ENCODE measurements at regions not wholly inside any gene's neighbourhood (a gene's known extent, or its start where the extent isn't known, plus 50 kb on each side); places are given as distances from the start of the nearest gene placed in this dataset.

GRCh38 chr1:73783352-73783751 lies 414.6 kb downstream of the LRRIQ3 start:
- H3K27ac ChIP-seq: no peak overlapping the region
- no peak for ATAC-seq (replicated peaks in 6 of 8)
- WGBS, 10 experiments: 11 to 96% (median 77%) methylated on average over 1 to 6 of the region's 6 CpGs; no CpG with 5 or more reads in 2 of the 10 experiments
- in situ Hi-C loops (cut with MboI; ENCODE audit: low pct_unique_long_range_greater_than_20kb in 2 of 9, low sequenced_read_pairs in 9 of 9, unreplicated experiment in 9 of 9): no loop called here
- H3K4me1 ChIP-seq (replicated peaks in 1 of 2): no peaks in the 10 kb centered on the region
- no peak overlapping the region for H3K4me3 ChIP-seq

- in situ Hi-C loops (cut with MboI; ENCODE audit: low pct_unique_long_range_greater_than_20kb in 2 of 9, low sequenced_read_pairs in 9 of 9, unreplicated experiment in 9 of 9): no loop called here
- no peak overlapping the region for H3K4me3 ChIP-seq
- H3K4me1 ChIP-seq (replicated peaks in 1 of 2): no peaks in the 10 kb centered on the region
- no peak for ATAC-seq (replicated peaks in 6 of 8)
- 40 to 96% (median 80%) methylated on average over 1 to 2 of the region's 2 CpGs; no CpG with 5 or more reads in 1 of the 10 experiments for WGBS, 10 experiments
- H3K27ac ChIP-seq: no peak overlapping the region
Observed at GRCh38 chr1:73782901-73783300, 415.1 kb downstream of the LRRIQ3 start.

DNA sequence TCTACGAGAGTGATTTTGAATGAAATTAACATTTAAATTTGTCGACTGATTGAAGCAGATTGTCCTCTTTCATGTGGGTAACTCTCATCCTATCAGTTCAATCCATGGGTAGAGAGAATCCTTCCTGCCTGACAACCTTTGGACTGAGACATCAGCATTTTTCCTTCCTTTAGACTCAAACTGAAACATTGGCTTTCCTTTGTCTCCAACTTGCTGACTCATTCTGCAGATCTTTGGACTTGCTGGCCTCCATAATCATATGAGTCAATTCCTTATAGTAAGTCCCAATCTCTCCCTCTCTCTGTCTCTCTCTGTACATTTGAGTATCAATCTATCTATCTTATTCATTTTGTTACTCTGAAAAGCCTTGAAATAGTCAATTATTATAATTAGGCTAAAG lies 416.7 kb downstream of the LRRIQ3 start:
- 0 to 100% (median 77%) methylated on average over 1 to 2 of the region's 2 CpGs for WGBS, 10 experiments
- Histone ChIP-seq H3K27ac (no peak overlapping the region), H3K4me3 (no peak overlapping the region), H3K4me1 (replicated peaks in 1 of 2) (no peaks in the 10 kb centered on the region)
- in situ Hi-C loops (cut with MboI; ENCODE audit: low pct_unique_long_range_greater_than_20kb in 2 of 9, low sequenced_read_pairs in 9 of 9, unreplicated experiment in 9 of 9): no loop called here
- ATAC-seq (replicated peaks in 6 of 8): no peak

DNA sequence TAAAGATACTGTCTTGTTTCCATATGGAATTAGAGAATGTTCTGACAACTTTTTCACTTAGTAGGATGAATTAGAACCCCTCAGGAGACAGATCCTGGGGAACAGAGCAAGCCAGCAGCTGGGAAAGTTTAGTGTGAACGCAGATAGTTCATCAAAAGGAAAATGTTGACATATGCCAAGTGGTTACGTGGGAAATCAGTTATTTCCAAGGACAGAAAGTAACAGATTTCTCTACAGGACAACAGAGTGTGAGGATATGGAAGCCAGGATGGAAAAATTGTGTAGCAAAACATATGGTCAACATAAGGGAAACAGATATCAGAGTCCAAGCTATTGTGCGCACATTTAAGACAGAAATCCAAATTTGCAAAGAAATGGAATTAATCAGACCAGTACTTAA lies 419.5 kb downstream of the LRRIQ3 start:
- in situ Hi-C loops (cut with MboI; ENCODE audit: low pct_unique_long_range_greater_than_20kb in 2 of 9, low sequenced_read_pairs in 9 of 9, unreplicated experiment in 9 of 9): no loop called here
- Histone ChIP-seq H3K4me1 (replicated peaks in 1 of 2) (no peaks in the 10 kb centered on the region), H3K27ac (no peak overlapping the region), H3K4me3 (no peak overlapping the region)
- WGBS, 10 experiments: 14 to 100% (median 68%) methylated on average over 1 to 3 of the region's 3 CpGs
- ATAC-seq (replicated peaks in 6 of 8): peak in 1 of 8 experiments; percentile 42

DNA sequence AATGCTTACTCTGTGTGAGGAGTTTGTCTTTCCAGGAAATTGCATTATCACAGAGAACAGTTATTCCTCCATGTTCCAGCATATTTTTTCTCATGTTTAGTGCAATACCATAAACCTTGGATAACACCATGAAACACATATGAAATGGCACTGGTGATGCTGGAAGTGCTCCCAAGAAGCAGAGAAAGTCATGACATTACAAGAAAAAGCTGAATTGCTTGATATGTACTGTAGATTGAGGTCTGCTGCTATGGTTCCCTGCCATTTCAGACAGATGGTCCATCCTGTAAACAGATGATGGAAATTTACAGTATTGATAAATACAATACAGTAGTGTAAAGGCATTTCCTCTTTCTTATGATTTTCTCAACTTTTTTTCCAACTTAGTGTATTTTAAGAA lies 422.1 kb downstream of the LRRIQ3 start:
- Histone ChIP-seq H3K4me3 (no peak overlapping the region), H3K4me1 (replicated peaks in 1 of 2) (no peaks in the 10 kb centered on the region), H3K27ac (no peak overlapping the region)
- in situ Hi-C loops (cut with MboI; ENCODE audit: low pct_unique_long_range_greater_than_20kb in 2 of 9, low sequenced_read_pairs in 9 of 9, unreplicated experiment in 9 of 9): no loop called here
- ATAC-seq (replicated peaks in 6 of 8): no peak

DNA sequence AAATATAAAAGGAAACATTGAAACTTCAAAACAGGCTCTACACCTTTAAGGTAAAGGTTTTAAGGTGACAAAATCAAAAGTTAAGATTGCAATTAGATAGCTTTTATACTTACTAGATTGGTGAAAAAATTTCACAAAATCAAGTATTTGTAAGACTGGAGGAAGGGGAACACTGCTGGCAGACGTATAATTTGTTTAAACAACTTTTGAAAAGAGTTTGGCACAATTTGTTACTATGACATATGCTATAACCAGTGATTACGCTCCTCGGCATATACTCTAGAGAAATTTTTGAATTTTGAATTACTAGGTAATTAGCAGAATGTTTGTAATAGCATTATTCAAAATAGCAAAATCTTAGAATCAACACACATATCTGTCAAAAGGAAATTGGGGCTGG lies 425.0 kb downstream of the LRRIQ3 start:
- Histone ChIP-seq H3K27ac (no peak overlapping the region), H3K4me1 (replicated peaks in 1 of 2) (no peaks in the 10 kb centered on the region), H3K4me3 (no peak overlapping the region)
- in situ Hi-C loops (cut with MboI; ENCODE audit: low pct_unique_long_range_greater_than_20kb in 2 of 9, low sequenced_read_pairs in 9 of 9, unreplicated experiment in 9 of 9): no loop called here
- no peak for ATAC-seq (replicated peaks in 6 of 8)
- WGBS, 10 experiments: 46 to 100% (median 85%) methylated on average over 2 to 3 of the region's 3 CpGs

DNA sequence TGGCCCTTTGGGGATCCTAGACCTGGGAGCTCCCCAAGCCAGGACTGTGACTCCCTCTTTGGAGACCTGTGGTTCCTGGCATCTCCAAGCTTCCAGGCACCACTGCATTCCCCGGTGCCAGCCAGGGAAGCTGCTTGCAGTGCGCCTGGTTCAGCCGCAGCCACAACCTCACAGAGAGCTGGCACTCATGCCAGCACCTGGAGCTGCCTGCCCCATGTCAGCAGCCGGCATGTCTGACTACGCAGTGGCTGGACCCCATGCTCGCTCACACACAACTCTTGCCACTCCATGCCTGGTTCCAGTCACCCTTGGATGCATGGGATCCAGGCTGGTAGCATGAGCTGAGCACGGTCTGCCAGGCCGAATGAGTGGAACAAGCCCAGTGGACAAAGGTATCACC lies 426.6 kb downstream of the LRRIQ3 start:
- Histone ChIP-seq H3K4me3 (no peak overlapping the region), H3K27ac (no peak overlapping the region), H3K4me1 (replicated peaks in 1 of 2) (no peaks in the 10 kb centered on the region)
- no peak for ATAC-seq (replicated peaks in 6 of 8)
- 41 to 100% (median 80%) methylated on average over 1 to 8 of the region's 8 CpGs; no CpG with 5 or more reads in 5 of the 10 experiments for WGBS, 10 experiments
- in situ Hi-C loops (cut with MboI; ENCODE audit: low pct_unique_long_range_greater_than_20kb in 2 of 9, low sequenced_read_pairs in 9 of 9, unreplicated experiment in 9 of 9): no loop called here

DNA sequence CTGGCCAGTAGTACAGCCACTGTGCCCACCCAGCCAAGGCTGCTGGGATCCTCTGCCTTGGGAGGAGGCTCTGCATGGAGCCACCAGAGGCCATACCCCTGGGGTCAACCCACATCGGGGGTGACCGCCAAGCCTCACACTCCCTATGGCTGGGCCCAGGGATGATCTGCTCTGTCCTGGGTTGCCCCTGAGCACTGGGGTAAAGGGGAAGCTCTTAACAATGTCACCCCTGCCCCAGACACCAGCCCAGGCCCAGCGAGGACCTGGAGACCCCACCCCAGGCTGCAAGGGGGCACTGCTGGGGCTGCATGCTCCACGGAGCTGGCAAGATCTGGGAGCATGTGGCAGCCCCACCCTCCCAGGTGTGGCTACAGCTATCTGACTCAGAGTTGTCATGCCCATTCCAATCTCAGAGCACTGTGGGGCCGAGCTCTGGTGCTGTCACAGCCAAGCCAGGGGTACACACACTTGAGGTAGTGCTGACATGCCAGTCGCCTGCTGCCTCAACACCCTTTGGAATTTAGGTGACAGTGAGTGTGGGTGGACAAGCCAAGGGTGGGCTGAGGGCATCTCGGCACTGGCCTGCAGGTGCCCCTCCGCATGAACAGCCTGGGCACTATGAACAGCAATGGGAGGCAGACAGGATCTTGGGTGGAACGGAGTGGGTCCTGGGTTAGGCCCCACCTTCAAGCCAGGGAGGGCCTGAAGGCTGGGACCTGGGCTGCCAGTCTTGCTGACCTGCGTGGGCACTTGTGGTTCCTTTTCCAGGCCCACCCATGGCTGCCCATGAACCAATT lies 427.7 kb downstream of the LRRIQ3 start:
- no peaks in the 10 kb centered on the region for H3K4me1 ChIP-seq (replicated peaks in 1 of 2)
- no peak overlapping the region for H3K27ac ChIP-seq
- ATAC-seq (replicated peaks in 6 of 8): no peak
- 50 to 93% (median 83%) methylated on average over 1 to 10 of the region's 10 CpGs; no CpG with 5 or more reads in 2 of the 10 experiments for WGBS, 10 experiments
- in situ Hi-C loops (cut with MboI; ENCODE audit: low pct_unique_long_range_greater_than_20kb in 2 of 9, low sequenced_read_pairs in 9 of 9, unreplicated experiment in 9 of 9): no loop called here
- H3K4me3 ChIP-seq: no peak overlapping the region

GRCh38 chr1:73766786-73767348 lies 431.1 kb downstream of the LRRIQ3 start:
- WGBS, 10 experiments: 25 to 95% (median 71%) methylated on average over 1 to 3 of the region's 3 CpGs; no CpG with 5 or more reads in 1 of the 10 experiments
- no peaks in the 10 kb centered on the region for H3K4me1 ChIP-seq (replicated peaks in 1 of 2)
- no peak overlapping the region for H3K4me3 ChIP-seq
- peak in 1 of 8 experiments; percentile 53 for ATAC-seq (replicated peaks in 6 of 8)
- H3K27ac ChIP-seq: no peak overlapping the region
- in situ Hi-C loops (cut with MboI; ENCODE audit: low pct_unique_long_range_greater_than_20kb in 2 of 9, low sequenced_read_pairs in 9 of 9, unreplicated experiment in 9 of 9): no loop called here

- WGBS, 10 experiments: 25 to 90% (median 84%) methylated on average over 1 to 2 of the region's 2 CpGs
- peak in 1 of 8 experiments; percentile 67 for ATAC-seq (replicated peaks in 6 of 8)
Observed at GRCh38 chr1:73765551-73766233, 432.3 kb downstream of the LRRIQ3 start.

DNA sequence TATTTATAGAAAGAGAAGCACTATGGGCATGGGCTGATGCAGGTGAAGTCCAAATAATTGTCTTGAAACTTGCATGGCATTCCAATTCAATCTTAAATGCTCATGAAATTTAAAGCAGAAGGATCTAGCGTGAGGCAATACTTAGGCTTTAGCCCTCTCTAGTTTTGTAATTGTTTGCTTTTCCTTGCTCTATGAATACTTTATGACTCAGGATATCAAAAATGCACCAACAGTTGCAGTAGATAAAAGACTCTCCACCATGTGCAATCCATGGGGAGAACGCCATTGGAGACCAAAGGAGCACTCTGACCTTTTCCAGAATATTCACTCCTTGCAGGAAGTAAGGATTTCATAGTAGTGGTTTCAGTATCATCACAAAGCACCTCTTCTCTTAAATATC lies 436.4 kb downstream of the LRRIQ3 start:
- peaks cover 6 to 20% of the 10 kb centered on the region in 2 donors for H3K4me1 ChIP-seq (replicated peaks in 1 of 2)
- 21 to 100% (median 100%) methylated on average over 1 to 2 of the region's 2 CpGs; no CpG with 5 or more reads in 1 of the 10 experiments for WGBS, 10 experiments
- no peak overlapping the region for H3K27ac ChIP-seq
- in situ Hi-C loops (cut with MboI; ENCODE audit: low pct_unique_long_range_greater_than_20kb in 2 of 9, low sequenced_read_pairs in 9 of 9, unreplicated experiment in 9 of 9): no loop called here
- ATAC-seq (replicated peaks in 6 of 8): no peak
- H3K4me3 ChIP-seq: no peak overlapping the region

More at GRCh38 chr1:73765551-73766233, 432.3 kb downstream of the LRRIQ3 start:
- no peak overlapping the region for H3K27ac ChIP-seq
- in situ Hi-C loops (cut with MboI; ENCODE audit: low pct_unique_long_range_greater_than_20kb in 2 of 9, low sequenced_read_pairs in 9 of 9, unreplicated experiment in 9 of 9): no loop called here
- no peaks in the 10 kb centered on the region for H3K4me1 ChIP-seq (replicated peaks in 1 of 2)
- no peak overlapping the region for H3K4me3 ChIP-seq

GRCh38 chr1:73759011-73759410 lies 439.0 kb downstream of the LRRIQ3 start:
- ATAC-seq (replicated peaks in 6 of 8): no peak
- no peak overlapping the region for H3K4me3 ChIP-seq
- H3K27ac ChIP-seq: no peak overlapping the region
- H3K4me1 ChIP-seq (replicated peaks in 1 of 2): peaks cover 6 to 20% of the 10 kb centered on the region in 2 donors
- WGBS, 10 experiments: 0 to 43% (median 10%) methylated on average over 1 of the region's 1 CpG
- in situ Hi-C loops (cut with MboI; ENCODE audit: low pct_unique_long_range_greater_than_20kb in 2 of 9, low sequenced_read_pairs in 9 of 9, unreplicated experiment in 9 of 9): no loop called here

GRCh38 chr1:73756817-73757216 lies 441.2 kb downstream of the LRRIQ3 start:
- no peak overlapping the region for H3K4me3 ChIP-seq
- ATAC-seq (replicated peaks in 6 of 8): no peak
- WGBS, 10 experiments: 0 to 93% (median 76%) methylated on average over 1 to 2 of the region's 2 CpGs
- peaks cover 6 to 20% of the 10 kb centered on the region in 2 donors for H3K4me1 ChIP-seq (replicated peaks in 1 of 2)
- in situ Hi-C loops (cut with MboI; ENCODE audit: low pct_unique_long_range_greater_than_20kb in 2 of 9, low sequenced_read_pairs in 9 of 9, unreplicated experiment in 9 of 9): no loop called here
- no peak overlapping the region for H3K27ac ChIP-seq
